ENCODE measurements at regions not wholly inside any gene's neighbourhood (a gene's known extent, or its start where the extent isn't known, plus 50 kb on each side); places are given as distances from the start of the nearest gene placed in this dataset.
"Not testable (repeated sequence)": the region's sequence is repeated elsewhere in the genome, so short reads cannot be mapped to it uniquely, and the experiment has no call there.

GRCh38 chr14:105630935-105631779, 104.8 kb downstream of the TMEM121 start:
- not testable (repeated sequence) for TF ChIP-seq CTCF (conservative IDR thresholded peaks at IDR 0.05; ENCODE audit: low read depth, low read length); EZH2 (IDR thresholded peaks at IDR 0.05; ENCODE audit: borderline replicate concordance, low read depth, low read length, poor library complexity, severe bottlenecking)
